ENCODE measurements at regions not wholly inside any gene's neighbourhood (a gene's known extent, or its start where the extent isn't known, plus 50 kb on each side); places are given as distances from the start of the nearest gene placed in this dataset.

DNA sequence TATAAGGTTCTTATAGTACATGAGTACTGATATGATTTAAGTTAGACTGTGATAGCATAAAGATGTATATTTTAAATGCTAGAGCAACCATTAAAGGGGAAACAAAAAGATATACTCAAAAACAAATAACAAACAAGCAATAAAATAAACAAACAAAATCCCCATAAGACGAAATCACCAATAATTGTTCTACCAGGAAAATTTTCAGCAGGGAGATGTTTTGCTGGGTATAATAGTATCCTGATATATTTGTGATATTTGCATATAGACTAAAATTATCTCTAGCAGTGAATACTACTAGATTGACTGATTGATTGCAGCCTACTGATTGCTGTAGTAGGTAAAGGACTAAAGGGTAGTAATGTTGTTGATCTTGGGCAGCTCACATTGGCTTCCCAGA lies 177.4 kb downstream of the TMEM182 start:
- TF ChIP-seq, protein P1, sequence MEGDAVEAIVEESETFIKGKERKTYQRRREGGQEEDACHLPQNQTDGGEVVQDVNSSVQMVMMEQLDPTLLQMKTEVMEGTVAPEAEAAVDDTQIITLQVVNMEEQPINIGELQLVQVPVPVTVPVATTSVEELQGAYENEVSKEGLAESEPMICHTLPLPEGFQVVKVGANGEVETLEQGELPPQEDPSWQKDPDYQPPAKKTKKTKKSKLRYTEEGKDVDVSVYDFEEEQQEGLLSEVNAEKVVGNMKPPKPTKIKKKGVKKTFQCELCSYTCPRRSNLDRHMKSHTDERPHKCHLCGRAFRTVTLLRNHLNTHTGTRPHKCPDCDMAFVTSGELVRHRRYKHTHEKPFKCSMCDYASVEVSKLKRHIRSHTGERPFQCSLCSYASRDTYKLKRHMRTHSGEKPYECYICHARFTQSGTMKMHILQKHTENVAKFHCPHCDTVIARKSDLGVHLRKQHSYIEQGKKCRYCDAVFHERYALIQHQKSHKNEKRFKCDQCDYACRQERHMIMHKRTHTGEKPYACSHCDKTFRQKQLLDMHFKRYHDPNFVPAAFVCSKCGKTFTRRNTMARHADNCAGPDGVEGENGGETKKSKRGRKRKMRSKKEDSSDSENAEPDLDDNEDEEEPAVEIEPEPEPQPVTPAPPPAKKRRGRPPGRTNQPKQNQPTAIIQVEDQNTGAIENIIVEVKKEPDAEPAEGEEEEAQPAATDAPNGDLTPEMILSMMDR (IDR thresholded peaks at IDR 0.05; ENCODE audit: control extremely low read depth in 1 of 3, insufficient read depth in 1 of 3, low read depth in 1 of 3, low read length in 3 of 3) = no peak
- TF ChIP-seq EZH2 (IDR thresholded peaks at IDR 0.05; ENCODE audit: low read depth, low read length, severe bottlenecking) (no peak), YY1 (IDR thresholded peaks at IDR 0.05; ENCODE audit: low read depth, low read length) (no peak)
